ENCODE measurements at regions not wholly inside any gene's neighbourhood (a gene's known extent, or its start where the extent isn't known, plus 50 kb on each side); places are given as distances from the start of the nearest gene placed in this dataset.

GRCh38 chr4:81990898-81991297 lies 382.9 kb downstream of the HNRNPD start:
- DNase-seq = no peak

- DNase-seq = no peak
Observed at GRCh38 chr4:81990211-81990610, 383.6 kb downstream of the HNRNPD start.

GRCh38 chr4:81989202-81989601 lies 384.6 kb downstream of the HNRNPD start:
- DNase-seq = no peak

- no peak for DNase-seq
Observed at GRCh38 chr4:81988178-81988577, 385.6 kb downstream of the HNRNPD start.

DNA sequence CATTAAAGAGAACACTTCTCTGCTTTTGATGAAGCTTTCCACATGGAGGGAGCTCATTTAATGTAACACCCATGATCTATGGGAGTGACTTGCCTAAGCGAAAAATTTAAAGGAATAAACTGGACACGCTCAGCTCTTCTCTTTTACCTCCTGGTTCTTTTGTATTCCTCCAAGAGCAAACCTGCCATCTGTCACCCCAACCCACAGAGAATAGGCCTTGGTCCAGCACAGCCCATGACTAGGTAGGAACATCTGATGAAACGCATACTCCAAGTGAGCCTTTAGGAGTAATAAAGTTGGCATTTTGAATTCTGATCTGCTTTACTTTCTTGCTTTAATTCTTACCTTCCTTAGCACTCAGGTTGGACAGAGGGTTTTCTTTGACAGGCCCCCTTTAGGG lies 389.0 kb downstream of the HNRNPD start:
- no peak for DNase-seq

DNA sequence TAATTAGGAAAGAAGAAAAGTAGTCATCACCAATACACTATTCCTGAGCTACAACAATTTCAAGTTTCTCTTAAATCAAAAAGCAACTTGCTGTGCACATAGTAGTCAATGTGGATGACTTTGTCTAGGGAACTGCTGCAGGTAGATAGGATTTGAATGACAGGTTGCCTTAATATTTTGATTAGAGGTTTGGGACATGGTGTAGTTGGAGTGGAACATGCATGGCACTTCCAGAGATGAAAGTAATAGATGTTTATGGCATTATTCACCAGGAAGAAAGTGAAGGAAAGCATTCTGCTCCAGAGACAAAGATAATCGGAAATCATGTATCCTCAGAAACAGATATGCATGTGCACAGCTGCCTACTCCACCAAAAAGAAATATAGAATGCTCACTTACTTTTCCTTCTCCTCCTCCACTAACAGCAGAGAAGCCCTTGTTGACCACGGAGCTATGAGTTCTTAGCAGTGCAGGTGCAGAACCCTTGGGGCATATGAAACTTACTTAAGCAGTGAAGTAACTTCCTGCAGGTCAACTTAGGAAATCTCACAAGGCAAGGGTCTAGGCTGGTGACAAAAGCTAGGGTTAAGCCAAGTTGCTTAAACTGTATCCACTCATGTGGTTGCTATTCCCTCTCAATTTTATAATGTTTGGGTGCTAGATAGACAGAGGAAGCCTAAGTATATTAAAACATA lies 390.8 kb downstream of the HNRNPD start:
- DNase-seq = no peak

DNA sequence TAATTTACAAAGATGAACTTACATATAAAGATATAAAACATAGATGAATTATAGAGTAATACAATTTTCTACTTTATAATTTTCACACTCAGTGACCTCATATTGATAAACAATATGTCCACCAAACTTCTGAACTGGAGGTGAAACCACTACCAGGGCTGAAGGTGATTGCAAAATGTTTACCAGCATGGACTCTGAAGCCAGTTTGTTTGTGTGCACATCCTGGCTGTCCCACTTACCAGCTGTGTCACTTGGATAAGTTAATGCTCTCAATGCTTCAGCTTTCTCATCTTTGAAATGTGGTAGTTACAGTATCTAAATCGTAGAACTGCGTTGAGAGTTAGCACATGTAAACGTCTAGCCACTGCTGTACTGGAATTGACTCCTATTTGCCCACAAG lies 392.6 kb downstream of the HNRNPD start:
- no peak for DNase-seq

- DNase-seq = no peak
Observed at GRCh38 chr4:81974523-81974922, 399.3 kb downstream of the HNRNPD start.

DNA sequence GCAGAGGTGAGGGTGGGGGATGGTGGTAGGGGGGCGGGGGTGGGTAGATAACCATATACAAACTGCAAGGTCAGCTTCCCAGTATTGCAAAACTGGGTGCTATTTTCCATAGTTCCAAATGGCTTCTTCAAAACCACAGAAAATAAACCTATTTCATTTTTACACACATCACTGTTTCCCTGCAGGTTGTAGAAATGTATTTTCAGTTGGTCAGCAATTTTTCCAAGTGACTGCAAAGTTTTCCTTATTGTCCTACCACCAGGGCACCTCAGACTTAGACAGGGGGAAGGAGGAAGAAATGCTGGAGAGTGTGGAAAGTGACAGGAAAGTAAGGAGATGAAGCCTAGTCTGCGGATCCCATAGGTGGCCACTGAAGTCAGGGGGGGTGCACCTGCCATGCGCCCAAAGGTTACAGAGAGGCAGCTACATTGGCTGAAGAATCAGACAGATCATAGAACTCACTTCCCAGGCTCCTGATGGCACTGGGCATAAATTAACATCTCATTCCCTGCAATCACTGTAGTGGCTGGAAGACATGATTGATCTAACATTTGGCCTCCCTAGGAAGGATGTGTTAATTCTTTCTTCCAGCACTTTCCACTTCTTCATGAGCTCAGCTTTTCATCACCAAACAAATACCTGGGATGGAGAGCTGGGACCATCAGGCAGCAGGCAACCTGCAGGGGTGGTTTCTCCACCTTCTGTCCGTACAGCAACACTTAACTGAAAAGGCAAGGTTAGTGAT lies 402.0 kb downstream of the HNRNPD start:
- no peak for DNase-seq

DNA sequence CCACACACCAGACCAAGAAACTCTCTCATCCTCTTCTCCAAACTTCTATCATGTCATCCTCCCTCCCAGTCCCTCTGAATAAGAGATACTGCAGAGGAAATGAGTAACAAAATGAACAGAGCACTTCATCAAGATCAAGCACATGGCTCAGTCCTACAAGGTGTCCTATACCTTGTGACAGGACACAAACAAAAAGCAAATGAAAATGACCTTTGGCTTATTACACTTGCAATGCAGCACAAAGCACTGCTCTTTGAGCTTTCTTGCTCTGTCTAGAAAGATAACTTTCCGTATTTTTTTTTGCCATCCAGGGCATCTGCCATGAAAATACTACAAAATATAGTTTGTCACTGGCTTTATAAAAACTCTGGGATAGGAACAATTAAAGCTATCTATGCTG lies 402.7 kb downstream of the HNRNPD start:
- no peak for DNase-seq

DNA sequence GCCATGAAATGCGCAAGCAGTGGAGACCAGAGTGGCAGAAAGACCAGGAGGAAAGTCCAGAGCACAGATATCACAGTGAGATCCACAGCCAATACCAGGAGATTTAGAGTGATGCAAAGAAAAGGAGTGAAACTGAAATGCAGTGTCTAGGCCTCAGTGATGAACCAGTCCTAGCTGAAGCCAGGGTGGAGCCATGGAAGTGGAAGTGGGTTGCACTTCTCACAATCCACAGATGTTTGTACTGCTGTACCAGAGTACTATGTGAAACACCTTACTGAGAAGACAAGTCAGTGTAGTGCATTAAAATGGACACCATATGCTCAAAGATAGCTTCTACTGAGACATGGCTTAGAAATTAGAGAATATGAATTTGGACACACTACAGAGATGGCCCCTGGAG lies 403.3 kb downstream of the HNRNPD start:
- no peak for DNase-seq

DNA sequence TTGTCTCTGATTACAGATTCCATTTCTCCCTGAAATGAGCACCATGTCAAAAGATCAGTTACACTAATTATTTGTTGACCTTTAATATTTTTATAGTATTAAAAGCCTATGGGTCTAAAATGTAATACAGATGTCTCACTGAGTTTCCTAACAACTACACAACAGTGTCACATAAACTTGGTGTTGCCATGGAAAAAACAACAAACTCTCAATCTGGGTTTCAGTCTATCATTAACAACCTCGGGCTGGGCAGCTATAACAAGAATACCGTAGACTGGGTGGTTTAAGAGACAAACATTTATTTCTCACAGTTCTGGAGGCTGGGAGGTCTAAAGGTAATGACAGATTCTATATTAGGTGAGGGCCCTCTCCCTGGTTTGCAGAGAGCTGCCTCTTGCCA lies 407.1 kb downstream of the HNRNPD start:
- no peak for DNase-seq

- no peak for DNase-seq
Observed at GRCh38 chr4:81965911-81966310, 407.9 kb downstream of the HNRNPD start.

DNA sequence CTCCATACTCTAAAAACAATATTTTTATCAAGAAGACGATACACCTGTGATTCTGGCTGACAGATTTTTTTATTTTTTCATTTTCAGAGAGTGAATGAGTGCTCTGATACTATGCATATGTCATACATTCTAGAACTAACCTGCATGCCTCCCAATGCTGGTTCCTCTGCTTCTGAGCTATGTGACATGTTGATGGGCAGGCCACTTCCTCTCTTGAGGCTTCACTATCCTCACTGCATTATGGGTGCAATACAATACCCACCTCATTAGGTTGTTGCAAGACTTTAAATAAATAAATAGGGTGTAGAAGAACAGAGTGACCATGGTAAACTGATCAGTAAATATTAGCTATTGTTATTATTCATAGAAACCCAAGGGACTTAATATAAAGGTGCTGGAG lies 408.3 kb downstream of the HNRNPD start:
- DNase-seq = no peak

- DNase-seq = no peak
Observed at GRCh38 chr4:81963763-81964020, 410.1 kb downstream of the HNRNPD start.

GRCh38 chr4:81963015-81963762 lies 410.6 kb downstream of the HNRNPD start:
- no peak for DNase-seq

- DNase-seq = no peak
Observed at GRCh38 chr4:81960961-81961360, 412.8 kb downstream of the HNRNPD start.

DNA sequence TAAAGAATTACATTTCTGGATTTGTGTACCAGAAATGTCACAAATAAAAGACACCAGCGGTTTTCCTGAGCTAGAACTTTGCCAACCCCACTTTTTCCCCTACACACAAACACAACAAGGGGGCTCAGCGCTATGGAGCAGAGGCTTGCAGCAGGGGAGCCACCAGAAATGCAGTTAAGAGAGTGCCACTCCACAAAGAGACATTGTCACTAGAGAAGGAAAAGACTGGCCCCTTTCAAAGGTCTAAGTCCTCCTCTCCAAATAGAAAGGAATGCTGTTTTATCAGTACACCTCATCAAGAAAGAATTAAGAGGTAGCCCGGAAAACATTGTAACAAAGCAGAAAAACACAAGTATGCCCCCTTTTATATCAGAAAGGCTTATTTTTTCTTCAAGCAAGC lies 419.5 kb downstream of the HNRNPD start:
- no peak for DNase-seq

- no peak for DNase-seq
Observed at GRCh38 chr4:81951891-81952455, 421.8 kb downstream of the HNRNPD start.

- no peak for DNase-seq
Observed at GRCh38 chr4:81946996-81947395, 426.8 kb downstream of the HNRNPD start.

- DNase-seq = no peak
Observed at GRCh38 chr4:81930506-81931238, 443.1 kb downstream of the HNRNPD start.

DNA sequence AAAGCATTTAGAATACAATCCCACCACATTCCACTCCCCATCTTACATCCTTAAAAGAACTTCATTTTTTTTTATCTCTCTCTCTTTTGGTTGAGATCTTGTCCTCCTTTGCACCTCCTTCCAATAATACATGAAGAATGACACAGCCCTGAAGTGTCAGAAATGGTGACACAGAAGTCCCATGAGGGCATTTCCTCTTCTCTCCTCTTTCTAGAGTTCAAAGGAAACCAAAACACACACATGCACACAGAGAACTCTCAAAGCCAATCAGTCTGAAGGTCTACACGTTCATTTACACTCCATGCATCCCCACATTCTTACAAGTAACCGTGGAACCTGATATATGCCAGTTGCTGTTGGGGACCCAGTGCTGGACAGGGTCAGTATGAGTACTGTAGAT lies 450.7 kb downstream of the HNRNPD start:
- no peak for DNase-seq

DNA sequence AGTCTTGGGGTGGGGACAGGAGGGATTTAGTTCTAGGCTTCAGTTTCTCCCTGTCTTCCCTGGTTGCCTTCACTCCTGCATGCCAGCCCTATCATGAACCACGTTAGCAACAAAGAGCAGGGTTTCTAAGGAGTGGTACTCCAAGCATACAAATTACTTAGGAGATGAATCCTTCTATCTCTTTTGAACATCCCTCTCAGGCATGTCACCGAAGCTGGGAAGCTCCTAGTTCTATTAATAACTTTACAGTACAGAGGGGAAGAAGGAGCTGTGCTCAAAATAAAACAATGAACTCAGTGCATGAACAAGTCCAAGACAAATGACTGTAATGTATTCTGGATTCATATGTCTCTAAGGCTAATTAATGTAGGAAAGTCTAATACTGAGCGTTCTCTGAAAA lies 450.6 kb upstream of the RASGEF1B start:
- DNase-seq = no peak

Measured in GOT3 (cell line).